ENCODE measurements at regions not wholly inside any gene's neighbourhood (a gene's known extent, or its start where the extent isn't known, plus 50 kb on each side); places are given as distances from the start of the nearest gene placed in this dataset.

GRCh38 chr6:125554456-125554855 lies 195.0 kb upstream of the HEY2 start:
- dilution Hi-C loops (cut with MboI; ENCODE audit: extremely low pct_ligation_motif_present, low sequenced_read_pairs), result no loop called here

More at GRCh38 chr6:125554456-125554855, 195.0 kb upstream of the HEY2 start:
- no peak overlapping the region for H3K27ac ChIP-seq (ENCODE audit: insufficient read depth, low read depth, low read length)
- no peaks in the 10 kb centered on the region for H3K9me3 ChIP-seq (replicated peaks; ENCODE audit: control insufficient read depth, insufficient read depth, low read length)
- CTCF ChIA-PET, result interaction anchor here (0.7 kb wide), 1 partner anchor 199 kb away, joined by 3 read pairs; no protein-coding TSS in a partner anchor
- no peaks in the 10 kb centered on the region for H3K79me2 ChIP-seq (ENCODE audit: control insufficient read depth, insufficient read depth, low read length)
- no peak for TF ChIP-seq EZH2 (IDR thresholded peaks at IDR 0.05; ENCODE audit: borderline replicate concordance, low read depth, low read length, severe bottlenecking)
- TF ChIP-seq MYC (IDR thresholded peaks at IDR 0.05; ENCODE audit: low read depth, low read length), result no peak
- no peak for TF ChIP-seq FOS (IDR thresholded peaks at IDR 0.05; ENCODE audit: borderline replicate concordance, insufficient read depth, low read length)
- no peak for TF ChIP-seq CTCF (IDR thresholded peaks at IDR 0.05; ENCODE audit: extremely low read depth in 1 of 2, insufficient read depth in 1 of 2, low read depth in 1 of 2, low read length in 2 of 2)
- H4K20me1 ChIP-seq (replicated peaks; ENCODE audit: control insufficient read depth, extremely low read depth, insufficient read depth, low read length), result no peaks in the 10 kb centered on the region
- no peaks in the 10 kb centered on the region for H3K36me3 ChIP-seq (ENCODE audit: control insufficient read depth in 2 of 2, extremely low read depth in 1 of 2, insufficient read depth in 2 of 2, low read length in 2 of 2)
- DNase-seq (ENCODE audit: low read depth, low spot score) (no peak), FAIRE-seq (no peak)
- no peak overlapping the region for H2AFZ ChIP-seq (ENCODE audit: low read depth, low read length)
- H3K4me3 ChIP-seq (replicated peaks in 1 of 3; ENCODE audit: insufficient read depth in 1 of 3, low read depth in 1 of 3, low read length in 3 of 3), result no peak overlapping the region
- no peak overlapping the region for H3K4me2 ChIP-seq (ENCODE audit: insufficient read depth, low read length)
- no peaks in the 10 kb centered on the region for H3K9me1 ChIP-seq (replicated peaks; ENCODE audit: control insufficient read depth, extremely low read depth, insufficient read depth, low read length)
- POLR2A ChIA-PET, result no interaction called here
- H3K9ac ChIP-seq (replicated peaks; ENCODE audit: extremely low read depth, insufficient read depth, low read length), result no peak overlapping the region
- H3K4me1 ChIP-seq (ENCODE audit: control insufficient read depth, extremely low read depth, insufficient read depth, low read length), result peaks cover under 1% of the 10 kb centered on the region
- intact Hi-C loops (cut with micrococcal nuclease), result no loop called here
- peaks cover 0 to 22% of the 10 kb centered on the region in 2 experiments for H3K27me3 ChIP-seq (ENCODE audit: control insufficient read depth in 2 of 2, insufficient read depth in 2 of 2, low read length in 2 of 2)
- no TSS peak for BruUV-seq (replicated peaks)

Measured in endothelial cell of umbilical vein (primary cell).